Neural progenitor cell (in vitro differentiated cells): ENCODE measurements at regions not wholly inside any gene's neighbourhood (a gene's known extent, or its start where the extent isn't known, plus 50 kb on each side); places are given as distances from the start of the nearest gene placed in this dataset.
"Not testable (repeated sequence)": the region's sequence is repeated elsewhere in the genome, so short reads cannot be mapped to it uniquely, and the experiment has no call there.

ENCODE experiments used
- DNase-seq: peaks from one replicate; pipeline ENCODE4 v3.0.0-alpha.2; 2016; ENCODE audit warnings: low spot score
- H2AFZ ChIP-seq: fragments of 200-600 bp; sonication (generic); replicated peaks from 2 replicates; pipeline ENCODE4 v1.6.1; 2016; ENCODE audit warnings: antibody characterized with exemption
- H3F3A ChIP-seq: fragments of 200-600 bp; sonication (generic); 2 replicates; pipeline ENCODE4 v1.6.1; 2016; ENCODE audit warnings: antibody characterized with exemption, low read depth
- H3K27ac ChIP-seq: fragments of 200-600 bp; sonication (generic); 2 replicates; pipeline ENCODE4 v1.5.1; 2016; ENCODE audit warnings: mild to moderate bottlenecking
- H3K27me3 ChIP-seq: fragments of 200-600 bp; sonication (generic); 2 replicates; pipeline ENCODE4 v1.6.1; 2016; ENCODE audit warnings: mild to moderate bottlenecking, moderate library complexity
- H3K36me3 ChIP-seq: fragments of 200-600 bp; sonication (generic); 2 replicates; pipeline ENCODE4 v1.5.1; 2016
- H3K4me1 ChIP-seq: fragments of 200-600 bp; sonication (generic); 2 replicates; pipeline ENCODE4 v1.6.1; 2016; ENCODE audit warnings: mixed run types
- H3K4me2 ChIP-seq: fragments of 200-600 bp; sonication (generic); 2 replicates; pipeline ENCODE4 v1.6.1; 2016
- H3K4me3 ChIP-seq: fragments of 200-600 bp; sonication (generic); 2 replicates; pipeline ENCODE4 v1.5.1; 2016
- H3K79me2 ChIP-seq: fragments of 200-600 bp; sonication (generic); 2 replicates; pipeline ENCODE4 v1.6.1; 2016; ENCODE audit warnings: low read depth
- H3K9ac ChIP-seq: fragments of 200-600 bp; sonication (generic); 2 replicates; pipeline ENCODE4 v1.6.1; 2016
- H3K9me3 ChIP-seq: fragments of 200-600 bp; sonication (generic); 2 replicates; pipeline ENCODE4 v1.5.1; 2016; ENCODE audit warnings: low read depth
- H4K20me1 ChIP-seq: fragments of 200-600 bp; sonication (generic); 2 replicates; pipeline ENCODE4 v1.6.1; 2016; ENCODE audit warnings: low read depth
- H3K27ac Mint-ChIP-seq: 3 replicates; pipeline ENCODE4 v1.8.0; 2021; ENCODE audit warnings: mixed read lengths
- H3K27me3 Mint-ChIP-seq: 2 replicates; pipeline ENCODE4 v1.8.0; 2022; ENCODE audit warnings: low read depth, mild to moderate bottlenecking, inconsistent platforms, moderate library complexity, mixed read lengths; ENCODE audit not compliant: insufficient read depth
- H3K36me3 Mint-ChIP-seq: 3 replicates; pipeline ENCODE4 v1.8.0; 2021; ENCODE audit warnings: mixed read lengths
- H3K4me1 Mint-ChIP-seq: 3 replicates; pipeline ENCODE4 v1.8.0; 2021; ENCODE audit warnings: mixed read lengths
- H3K4me3 Mint-ChIP-seq: 3 replicates; pipeline ENCODE4 v1.8.0; 2021; ENCODE audit warnings: mild to moderate bottlenecking, moderate library complexity, mixed read lengths
- H3K9me3 Mint-ChIP-seq: 3 replicates; pipeline ENCODE4 v1.8.0; 2020; ENCODE audit warnings: mixed read lengths
- CTCF ChIP-seq: fragments of 200-600 bp; sonication (generic); IDR thresholded peaks from 2 replicates; pipeline ENCODE4 v1.5.1; 2017; ENCODE audit warnings: antibody characterized with exemption, mild to moderate bottlenecking
- EZH2 ChIP-seq: fragments of 200-600 bp; sonication (generic); IDR thresholded peaks from 2 replicates; pipeline ENCODE4 v1.6.1; 2017; ENCODE audit warnings: antibody characterized with exemption, mild to moderate bottlenecking, moderate library complexity
- EZH2phosphoT487 ChIP-seq: fragments of 200-600 bp; sonication (generic); IDR thresholded peaks from 2 replicates; pipeline ENCODE4 v1.6.1; 2017; ENCODE audit warnings: antibody characterized with exemption

GRCh38 chr1:86798608-86799291 lies 94.4 kb downstream of the SH3GLB1 start:
- TF ChIP-seq EZH2phosphoT487 (no peak), EZH2 (no peak), CTCF (no peak)
- peaks cover 6% of the 10 kb centered on the region for H3K27me3 Mint-ChIP-seq
- Histone ChIP-seq H3K4me3 (no peak overlapping the region), H3K27ac (no peak overlapping the region), H2AFZ (no peak overlapping the region), H3K4me1 (no peaks in the 10 kb centered on the region), H3F3A (peaks cover 7% of the 10 kb centered on the region), H3K9ac (no peak overlapping the region), H3K4me2 (no peak overlapping the region), H3K27me3 (no peaks in the 10 kb centered on the region), H3K9me3 (no peaks in the 10 kb centered on the region), H3K36me3 (no peaks in the 10 kb centered on the region), H4K20me1 (no peaks in the 10 kb centered on the region), H3K79me2 (no peaks in the 10 kb centered on the region)
- no peak overlapping the region for H3K27ac Mint-ChIP-seq
- H3K9me3 Mint-ChIP-seq, result peaks cover 2% of the 10 kb centered on the region
- DNase-seq, result no peak
- no peaks in the 10 kb centered on the region for H3K36me3 Mint-ChIP-seq
- no peak overlapping the region for H3K4me3 Mint-ChIP-seq
- no peaks in the 10 kb centered on the region for H3K4me1 Mint-ChIP-seq

DNA sequence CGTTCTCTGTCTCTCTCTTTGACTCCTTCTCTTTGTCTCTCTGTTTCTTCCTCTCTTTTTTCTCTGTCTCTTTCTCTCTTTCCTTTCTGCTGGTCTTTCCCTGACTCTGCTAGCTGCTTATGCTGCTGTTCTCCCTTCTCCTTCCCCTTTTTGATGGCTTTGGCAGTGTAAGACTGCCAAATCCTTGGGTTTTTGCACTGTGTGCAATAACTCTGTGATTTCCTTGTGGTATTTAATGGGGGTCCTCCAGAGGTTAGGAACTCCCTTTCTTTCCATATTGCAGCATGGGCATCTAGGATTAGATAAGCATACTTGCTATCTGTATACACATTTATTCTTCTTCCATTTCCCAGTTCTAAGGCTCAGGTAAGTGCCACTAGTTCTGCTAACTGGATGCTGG lies 99.3 kb downstream of the SH3GLB1 start:
- not testable (repeated sequence) for H3F3A ChIP-seq, H3K4me1 Mint-ChIP-seq, H3K9ac ChIP-seq, H3K79me2 ChIP-seq, H3K27ac ChIP-seq, H3K4me3 Mint-ChIP-seq, H3K4me3 ChIP-seq, H3K4me1 ChIP-seq, H4K20me1 ChIP-seq, H2AFZ ChIP-seq, H3K9me3 Mint-ChIP-seq, DNase-seq, H3K36me3 ChIP-seq, H3K27me3 Mint-ChIP-seq, H3K9me3 ChIP-seq, H3K36me3 Mint-ChIP-seq, H3K27me3 ChIP-seq, H3K4me2 ChIP-seq, H3K27ac Mint-ChIP-seq

DNA sequence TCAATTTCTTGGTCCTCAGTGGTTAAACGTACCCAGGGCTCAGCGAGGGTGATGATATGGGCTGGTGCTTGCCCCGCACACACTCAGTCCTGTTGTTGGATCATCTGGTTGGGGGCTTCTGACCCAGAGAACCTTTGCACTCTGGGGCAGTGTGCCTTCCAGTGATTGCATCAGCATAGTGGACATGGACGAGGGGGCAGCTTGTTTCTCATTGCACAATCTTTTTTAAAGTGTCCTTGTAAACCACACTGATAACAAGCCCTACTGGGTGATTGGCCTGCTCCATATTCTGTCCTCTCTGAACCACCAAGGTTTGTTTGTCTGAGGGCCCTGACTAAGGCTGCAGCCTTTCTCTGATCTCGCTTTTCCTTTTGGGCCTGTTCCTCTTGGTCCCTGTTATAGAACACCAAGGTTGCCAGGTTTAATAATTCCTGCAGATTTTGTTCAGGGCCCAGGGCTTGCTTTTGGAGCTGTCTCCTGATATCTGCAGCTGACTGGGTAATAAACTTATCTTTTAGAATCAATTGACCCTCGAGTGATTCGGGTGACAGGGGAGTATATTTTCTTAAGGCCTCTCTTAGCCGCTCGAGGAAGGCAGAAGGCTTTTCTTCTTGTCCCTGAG lies 101.6 kb downstream of the SH3GLB1 start:
- H3K36me3 ChIP-seq, H3K9me3 ChIP-seq, H3K4me2 ChIP-seq, H3K36me3 Mint-ChIP-seq, H3K79me2 ChIP-seq, H3K4me1 ChIP-seq, H3K27ac ChIP-seq, DNase-seq, H3K27me3 ChIP-seq, H3K9me3 Mint-ChIP-seq, H3K9ac ChIP-seq, H3K4me3 ChIP-seq, H3F3A ChIP-seq, H3K4me1 Mint-ChIP-seq, H3K4me3 Mint-ChIP-seq, H2AFZ ChIP-seq, H4K20me1 ChIP-seq, H3K27me3 Mint-ChIP-seq: not testable (repeated sequence)
- H3K27ac Mint-ChIP-seq, result peak overlapping the region; percentile 81

- no peak overlapping the region for H3K9ac ChIP-seq
Measured at GRCh38 chr1:86811142-86811924, 102.6 kb downstream of the SELENOF start.

More at GRCh38 chr1:86811142-86811924, 102.6 kb downstream of the SELENOF start:
- Histone ChIP-seq H3K79me2 (no peaks in the 10 kb centered on the region), H4K20me1 (no peaks in the 10 kb centered on the region), H3K27ac (no peak overlapping the region), H3F3A (no peaks in the 10 kb centered on the region), H3K4me2 (no peak overlapping the region), H3K9me3 (no peaks in the 10 kb centered on the region), H3K4me3 (no peak overlapping the region), H3K27me3 (no peaks in the 10 kb centered on the region), H2AFZ (peak overlapping the region; percentile 87), H3K4me1 (peaks cover 6% of the 10 kb centered on the region), H3K36me3 (no peaks in the 10 kb centered on the region)
- H3K9me3 Mint-ChIP-seq, result peaks cover 6% of the 10 kb centered on the region
- H3K27me3 Mint-ChIP-seq, result no peaks in the 10 kb centered on the region
- peak; percentile 32 for TF ChIP-seq CTCF
- TF ChIP-seq EZH2, result no peak
- H3K4me3 Mint-ChIP-seq, result no peak overlapping the region
- peaks cover 7% of the 10 kb centered on the region for H3K4me1 Mint-ChIP-seq
- no peaks in the 10 kb centered on the region for H3K36me3 Mint-ChIP-seq
- H3K27ac Mint-ChIP-seq, result peak overlapping the region; percentile 81
- peak; percentile 23 for DNase-seq
